Testis (tissue), 2 donors: ENCODE measurements at regions not wholly inside any gene's neighbourhood (a gene's known extent, or its start where the extent isn't known, plus 50 kb on each side); places are given as distances from the start of the nearest gene placed in this dataset.

Source experiments
- POLR2A ChIP-seq: fragments of 450-650 bp; IDR thresholded peaks from one replicate; pipeline ENCODE4 v1.6.1; 2017; ENCODE audit warnings: antibody characterized with exemption, mild to moderate bottlenecking, moderate library complexity
- TF ChIP-seq, protein P1 (sequence below), 3 experiments: fragments of 450-650 bp in 2 of 3; fragments of 200-600 bp in 1 of 3; sonication (generic) in 1 of 3; IDR thresholded peaks; one replicate each; pipeline ENCODE4 v1.5.1; 2016 to 2019; ENCODE audit warnings: antibody characterized with exemption in 3 of 3, mild to moderate bottlenecking in 2 of 3, moderate library complexity in 1 of 3

GRCh38 chr4:10832806-10833628 is 148.4 kb upstream of the CLNK start:
- TF ChIP-seq, protein P1, sequence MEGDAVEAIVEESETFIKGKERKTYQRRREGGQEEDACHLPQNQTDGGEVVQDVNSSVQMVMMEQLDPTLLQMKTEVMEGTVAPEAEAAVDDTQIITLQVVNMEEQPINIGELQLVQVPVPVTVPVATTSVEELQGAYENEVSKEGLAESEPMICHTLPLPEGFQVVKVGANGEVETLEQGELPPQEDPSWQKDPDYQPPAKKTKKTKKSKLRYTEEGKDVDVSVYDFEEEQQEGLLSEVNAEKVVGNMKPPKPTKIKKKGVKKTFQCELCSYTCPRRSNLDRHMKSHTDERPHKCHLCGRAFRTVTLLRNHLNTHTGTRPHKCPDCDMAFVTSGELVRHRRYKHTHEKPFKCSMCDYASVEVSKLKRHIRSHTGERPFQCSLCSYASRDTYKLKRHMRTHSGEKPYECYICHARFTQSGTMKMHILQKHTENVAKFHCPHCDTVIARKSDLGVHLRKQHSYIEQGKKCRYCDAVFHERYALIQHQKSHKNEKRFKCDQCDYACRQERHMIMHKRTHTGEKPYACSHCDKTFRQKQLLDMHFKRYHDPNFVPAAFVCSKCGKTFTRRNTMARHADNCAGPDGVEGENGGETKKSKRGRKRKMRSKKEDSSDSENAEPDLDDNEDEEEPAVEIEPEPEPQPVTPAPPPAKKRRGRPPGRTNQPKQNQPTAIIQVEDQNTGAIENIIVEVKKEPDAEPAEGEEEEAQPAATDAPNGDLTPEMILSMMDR (IDR thresholded peaks at IDR 0.05) = no peak
- TF ChIP-seq POLR2A = no peak
